AG09319 (cell line): ENCODE measurements at regions not wholly inside any gene's neighbourhood (a gene's known extent, or its start where the extent isn't known, plus 50 kb on each side); places are given as distances from the start of the nearest gene placed in this dataset.

Source experiments
- DNase-seq: peaks from one replicate; pipeline ENCODE4 v3.0.0-alpha.2; 2010; ENCODE audit warnings: low read depth; ENCODE audit errors: extremely low read depth
- CTCF ChIP-seq: IDR thresholded peaks from 2 replicates; pipeline ENCODE4 v1.5.1; 2011; ENCODE audit warnings: low read depth, mild to moderate bottlenecking, inconsistent platforms, low read length, moderate library complexity

DNA sequence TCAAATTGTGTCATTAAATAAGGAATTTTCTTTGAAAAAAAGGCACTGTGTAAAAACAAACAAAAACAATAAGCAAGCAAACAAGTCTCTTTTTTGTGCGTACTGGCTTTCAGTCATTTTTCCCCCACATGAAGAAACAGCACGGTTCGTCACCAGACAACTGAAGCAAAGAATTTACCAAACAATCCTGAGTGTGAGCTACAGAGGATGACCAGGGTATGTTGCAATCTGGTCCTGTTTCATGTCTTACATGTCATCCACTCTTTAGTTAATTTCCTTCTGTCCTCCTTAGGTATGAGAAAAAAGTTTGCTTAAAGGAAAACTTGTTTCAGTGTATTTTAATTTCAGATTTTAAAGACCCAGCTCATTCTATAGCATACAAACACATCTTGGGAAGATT is 1080.7 kb upstream of the NUDT12 start:
- no peak for DNase-seq
- TF ChIP-seq CTCF: no peak

DNA sequence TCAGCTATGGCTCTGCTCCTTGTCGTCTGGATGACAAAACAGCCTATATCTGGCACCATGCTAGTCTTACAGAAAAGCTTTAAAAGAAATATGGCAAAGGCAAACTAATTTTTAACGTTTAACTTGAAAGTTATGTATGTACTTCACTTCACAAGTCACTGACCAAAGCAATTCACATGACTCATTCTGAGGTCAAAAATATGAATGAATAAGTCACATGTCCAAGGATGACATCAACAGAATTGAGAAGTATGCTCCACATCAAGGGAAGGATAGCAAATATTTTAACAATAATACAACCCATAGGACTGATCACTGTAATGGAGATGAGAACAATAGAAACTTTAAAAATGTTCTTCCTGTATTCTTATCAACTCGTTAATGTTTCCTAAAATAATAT is 1072.6 kb upstream of the NUDT12 start:
- no peak for DNase-seq
- TF ChIP-seq CTCF: no peak

- no peak for DNase-seq
- no peak for TF ChIP-seq CTCF
These were observed 1066.3 kb upstream of the NUDT12 start for GRCh38 chr5:104628911-104629310.

DNA sequence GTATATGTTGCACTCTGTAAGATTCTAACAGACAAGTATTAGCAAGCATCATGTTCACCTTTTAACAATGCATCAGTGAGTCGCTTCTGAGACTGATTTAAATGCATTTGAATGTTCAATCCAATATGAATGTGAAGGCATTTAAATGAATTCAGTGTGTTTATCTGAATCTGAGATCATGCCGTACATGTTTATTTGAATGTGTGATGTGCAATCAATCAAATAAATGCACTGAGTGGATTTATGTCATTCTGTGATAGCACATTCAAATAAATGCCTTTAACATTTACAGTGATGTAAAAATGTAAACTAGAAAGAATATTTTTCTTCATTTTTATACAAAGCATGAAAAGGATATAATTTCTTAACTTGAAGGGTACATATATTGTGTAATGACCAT is 1063.5 kb upstream of the NUDT12 start:
- TF ChIP-seq CTCF: no peak
- DNase-seq: no peak

GRCh38 chr5:104612005-104612404 is 1049.4 kb upstream of the NUDT12 start:
- no peak for DNase-seq
- TF ChIP-seq CTCF: no peak

GRCh38 chr5:104611135-104611767 is 1048.7 kb upstream of the NUDT12 start:
- DNase-seq: no peak
- TF ChIP-seq CTCF: no peak

DNA sequence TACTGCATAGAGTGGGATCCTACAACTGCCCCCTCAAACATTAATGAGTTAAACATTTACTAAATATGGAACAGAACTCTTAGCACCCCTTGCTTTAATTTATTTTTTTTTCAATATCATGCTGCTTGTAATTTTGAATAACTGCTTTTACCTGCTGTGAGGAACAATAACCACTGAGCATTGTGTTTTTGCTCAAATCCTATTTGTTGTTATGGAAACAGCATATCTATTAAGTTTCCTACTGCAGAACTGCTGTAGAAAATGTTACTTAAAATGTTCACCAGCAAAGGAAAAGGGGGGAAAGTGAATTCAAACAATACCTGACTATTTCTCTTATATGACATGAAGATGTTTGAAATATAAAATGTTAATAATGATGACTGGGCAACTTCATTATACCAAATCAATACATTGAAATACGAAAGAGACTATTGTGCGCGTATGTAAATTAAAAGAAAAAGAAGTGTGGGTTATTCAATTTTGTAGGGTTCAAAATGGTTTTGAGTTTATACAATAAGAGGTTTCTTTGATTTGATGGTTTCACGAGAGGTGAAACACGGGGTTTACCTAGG is 1043.8 kb upstream of the NUDT12 start:
- no peak for TF ChIP-seq CTCF
- no peak for DNase-seq
